HL-60 (cell line): ENCODE measurements at regions not wholly inside any gene's neighbourhood (a gene's known extent, or its start where the extent isn't known, plus 50 kb on each side); places are given as distances from the start of the nearest gene placed in this dataset.

ENCODE experiments used
- DNase-seq, 2 experiments: peaks; one replicate each; pipeline ENCODE4 v3.0.0-alpha.2; 2010 to 2020; ENCODE audit warnings: low read depth in 1 of 2, low spot score in 1 of 2
- H3K27ac ChIP-seq: fragments of 250-450 bp; sonication (Bioruptor Pico); replicated peaks from 2 replicates; pipeline ENCODE4 v1.5.1; 2020; ENCODE audit warnings: mild to moderate bottlenecking, moderate library complexity
- H3K27me3 ChIP-seq: fragments of 250-450 bp; sonication (Bioruptor Pico); 2 replicates; pipeline ENCODE4 v1.5.1; 2021; ENCODE audit warnings: mild to moderate bottlenecking, moderate library complexity; ENCODE audit not compliant: insufficient read depth, poor library complexity, severe bottlenecking
- H3K4me3 ChIP-seq: replicated peaks from 2 replicates; pipeline ENCODE4 v1.5.1; 2011; ENCODE audit warnings: mild to moderate bottlenecking, control low read depth, low read length; ENCODE audit not compliant: insufficient read depth
- GABPA ChIP-seq: IDR thresholded peaks from 2 replicates; pipeline ENCODE4 v1.6.1; 2012; ENCODE audit warnings: low read depth
- POLR2AphosphoS5 ChIP-seq: IDR thresholded peaks from 2 replicates; pipeline ENCODE4 v1.6.1; 2012; ENCODE audit warnings: low read depth
- SPI1 ChIP-seq: IDR thresholded peaks from 2 replicates; pipeline ENCODE4 v1.6.1; 2012; ENCODE audit warnings: low read depth, mild to moderate bottlenecking, borderline replicate concordance
- TF ChIP-seq, protein P1 (sequence below): IDR thresholded peaks from one replicate; pipeline ENCODE4 v1.5.1; 2011; ENCODE audit warnings: low read length, control low read depth, inconsistent platforms; ENCODE audit not compliant: insufficient read depth
- TF ChIP-seq, protein P2 (sequence below): IDR thresholded peaks from 2 replicates; pipeline ENCODE4 v1.6.1; 2012; ENCODE audit warnings: low read depth; ENCODE audit not compliant: insufficient replicate concordance

DNA sequence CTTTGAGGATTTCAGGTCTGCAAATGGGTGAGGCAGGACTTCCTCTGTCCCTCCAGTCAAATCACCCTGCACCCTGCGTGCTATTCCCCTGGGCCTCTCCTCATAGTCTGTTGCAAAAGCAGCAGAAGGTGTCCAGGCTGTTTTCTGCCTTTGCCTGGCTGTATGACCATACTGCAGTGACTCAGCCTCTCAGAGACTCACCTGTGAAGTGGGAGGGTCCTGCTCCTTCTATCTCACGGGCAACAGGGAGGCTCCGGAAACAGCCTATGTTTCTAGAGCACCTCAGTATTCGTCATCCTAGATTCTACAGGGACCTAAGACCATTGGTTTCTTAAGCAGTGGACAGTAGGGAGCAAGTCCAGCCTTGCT is 216.4 kb downstream of the TLE3 start:
- no peak for DNase-seq
- Histone ChIP-seq H3K27ac (no peak overlapping the region), H3K27me3 (no peaks in the 10 kb centered on the region), H3K4me3 (no peak overlapping the region)
- TF ChIP-seq, protein P1, sequence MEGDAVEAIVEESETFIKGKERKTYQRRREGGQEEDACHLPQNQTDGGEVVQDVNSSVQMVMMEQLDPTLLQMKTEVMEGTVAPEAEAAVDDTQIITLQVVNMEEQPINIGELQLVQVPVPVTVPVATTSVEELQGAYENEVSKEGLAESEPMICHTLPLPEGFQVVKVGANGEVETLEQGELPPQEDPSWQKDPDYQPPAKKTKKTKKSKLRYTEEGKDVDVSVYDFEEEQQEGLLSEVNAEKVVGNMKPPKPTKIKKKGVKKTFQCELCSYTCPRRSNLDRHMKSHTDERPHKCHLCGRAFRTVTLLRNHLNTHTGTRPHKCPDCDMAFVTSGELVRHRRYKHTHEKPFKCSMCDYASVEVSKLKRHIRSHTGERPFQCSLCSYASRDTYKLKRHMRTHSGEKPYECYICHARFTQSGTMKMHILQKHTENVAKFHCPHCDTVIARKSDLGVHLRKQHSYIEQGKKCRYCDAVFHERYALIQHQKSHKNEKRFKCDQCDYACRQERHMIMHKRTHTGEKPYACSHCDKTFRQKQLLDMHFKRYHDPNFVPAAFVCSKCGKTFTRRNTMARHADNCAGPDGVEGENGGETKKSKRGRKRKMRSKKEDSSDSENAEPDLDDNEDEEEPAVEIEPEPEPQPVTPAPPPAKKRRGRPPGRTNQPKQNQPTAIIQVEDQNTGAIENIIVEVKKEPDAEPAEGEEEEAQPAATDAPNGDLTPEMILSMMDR = no peak
- TF ChIP-seq POLR2AphosphoS5 (no peak), GABPA (no peak), SPI1 (no peak)
- TF ChIP-seq, protein P2, sequence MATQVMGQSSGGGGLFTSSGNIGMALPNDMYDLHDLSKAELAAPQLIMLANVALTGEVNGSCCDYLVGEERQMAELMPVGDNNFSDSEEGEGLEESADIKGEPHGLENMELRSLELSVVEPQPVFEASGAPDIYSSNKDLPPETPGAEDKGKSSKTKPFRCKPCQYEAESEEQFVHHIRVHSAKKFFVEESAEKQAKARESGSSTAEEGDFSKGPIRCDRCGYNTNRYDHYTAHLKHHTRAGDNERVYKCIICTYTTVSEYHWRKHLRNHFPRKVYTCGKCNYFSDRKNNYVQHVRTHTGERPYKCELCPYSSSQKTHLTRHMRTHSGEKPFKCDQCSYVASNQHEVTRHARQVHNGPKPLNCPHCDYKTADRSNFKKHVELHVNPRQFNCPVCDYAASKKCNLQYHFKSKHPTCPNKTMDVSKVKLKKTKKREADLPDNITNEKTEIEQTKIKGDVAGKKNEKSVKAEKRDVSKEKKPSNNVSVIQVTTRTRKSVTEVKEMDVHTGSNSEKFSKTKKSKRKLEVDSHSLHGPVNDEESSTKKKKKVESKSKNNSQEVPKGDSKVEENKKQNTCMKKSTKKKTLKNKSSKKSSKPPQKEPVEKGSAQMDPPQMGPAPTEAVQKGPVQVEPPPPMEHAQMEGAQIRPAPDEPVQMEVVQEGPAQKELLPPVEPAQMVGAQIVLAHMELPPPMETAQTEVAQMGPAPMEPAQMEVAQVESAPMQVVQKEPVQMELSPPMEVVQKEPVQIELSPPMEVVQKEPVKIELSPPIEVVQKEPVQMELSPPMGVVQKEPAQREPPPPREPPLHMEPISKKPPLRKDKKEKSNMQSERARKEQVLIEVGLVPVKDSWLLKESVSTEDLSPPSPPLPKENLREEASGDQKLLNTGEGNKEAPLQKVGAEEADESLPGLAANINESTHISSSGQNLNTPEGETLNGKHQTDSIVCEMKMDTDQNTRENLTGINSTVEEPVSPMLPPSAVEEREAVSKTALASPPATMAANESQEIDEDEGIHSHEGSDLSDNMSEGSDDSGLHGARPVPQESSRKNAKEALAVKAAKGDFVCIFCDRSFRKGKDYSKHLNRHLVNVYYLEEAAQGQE = no peak

DNA sequence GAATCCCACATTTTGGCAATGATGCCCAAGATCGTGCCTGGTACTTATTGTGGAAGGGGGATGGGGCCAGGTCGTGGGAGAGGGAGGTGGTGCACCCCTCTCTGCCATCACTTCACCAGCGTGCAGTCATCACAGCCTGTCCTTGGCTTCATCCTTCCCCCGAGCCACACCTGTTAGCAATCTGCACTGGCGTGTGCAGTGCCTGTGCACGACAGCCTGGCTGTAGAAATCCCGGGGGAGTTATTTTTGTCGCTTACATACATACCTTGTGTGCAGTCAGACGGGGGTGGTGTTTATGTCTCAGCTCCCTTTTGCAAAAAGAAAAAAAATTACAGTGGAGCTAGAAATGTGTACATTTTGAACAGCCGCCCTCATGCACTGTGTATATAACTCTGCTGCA is 216.0 kb downstream of the TLE3 start:
- no peaks in the 10 kb centered on the region for H3K27me3 ChIP-seq
- H3K4me3 ChIP-seq = no peak overlapping the region
- no peak for DNase-seq
- H3K27ac ChIP-seq = no peak overlapping the region
- TF ChIP-seq GABPA (no peak), SPI1 (no peak), POLR2AphosphoS5 (no peak)
- TF ChIP-seq, protein P1 = no peak

DNA sequence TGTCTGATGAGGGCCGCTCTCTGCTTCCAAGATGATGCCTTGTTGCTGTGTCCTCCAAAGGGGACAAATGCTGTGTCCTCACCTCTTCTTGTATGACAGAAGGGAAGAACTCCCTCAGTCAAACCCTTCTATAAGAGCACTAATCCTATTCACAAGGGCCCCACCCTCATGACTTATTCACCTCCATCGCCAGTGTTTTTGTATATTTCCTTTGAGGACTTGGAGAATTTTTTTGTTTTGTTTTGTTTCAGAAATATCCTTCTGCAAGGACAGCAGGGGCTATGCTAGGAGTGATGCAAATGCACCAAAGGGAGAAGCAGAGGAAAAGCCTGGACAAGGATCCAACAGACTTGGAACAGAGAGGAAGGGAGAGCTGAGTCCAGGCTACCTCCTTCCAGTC is 214.4 kb downstream of the TLE3 start:
- DNase-seq = no peak
- Histone ChIP-seq H3K27me3 (no peaks in the 10 kb centered on the region), H3K27ac (no peak overlapping the region), H3K4me3 (no peak overlapping the region)
- TF ChIP-seq, protein P2 = no peak
- TF ChIP-seq POLR2AphosphoS5 = no peak
- TF ChIP-seq GABPA = no peak
- TF ChIP-seq, protein P1 = no peak
- no peak for TF ChIP-seq SPI1

DNA sequence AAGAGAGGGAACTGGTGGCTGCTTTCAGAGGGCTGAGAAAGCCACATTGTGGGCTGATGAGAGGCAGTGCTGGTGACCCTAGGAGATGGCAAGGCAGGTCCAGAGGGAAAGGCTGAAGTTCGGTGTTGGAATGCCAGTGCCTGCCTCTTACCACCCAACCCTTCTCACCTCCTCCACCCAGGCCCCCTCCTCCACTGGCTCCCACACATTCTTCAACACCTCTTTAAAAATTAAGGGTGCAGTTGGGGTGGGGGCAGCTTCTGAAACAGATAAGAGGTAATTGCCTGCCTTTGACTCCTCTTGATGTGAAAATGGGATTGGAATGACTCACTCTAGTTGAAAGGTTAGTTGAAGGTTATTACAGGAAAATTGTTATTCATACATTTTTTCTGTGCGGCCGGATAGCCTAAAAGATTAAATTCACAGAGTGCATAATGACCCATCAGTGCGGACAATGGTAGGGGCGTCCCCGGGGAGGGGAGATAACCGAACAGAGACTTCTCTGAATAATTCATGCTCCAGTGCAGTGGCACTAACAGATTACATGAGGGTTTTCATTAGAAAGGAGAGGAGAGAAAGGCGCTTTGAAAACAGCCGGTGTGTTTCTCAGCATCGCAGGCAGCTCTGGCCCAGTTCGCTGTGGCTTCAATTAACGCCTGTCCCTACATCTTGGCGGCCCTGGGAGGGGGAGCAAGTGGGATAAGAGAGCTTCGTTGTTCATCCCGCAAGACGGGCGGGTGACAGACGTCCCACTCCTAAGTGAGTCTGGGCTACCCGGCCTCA is 212.4 kb downstream of the TLE3 start:
- DNase-seq = no peak
- no peaks in the 10 kb centered on the region for H3K27me3 ChIP-seq

More for the DNA sequence above, 212.4 kb downstream of the TLE3 start:
- H3K27ac ChIP-seq = no peak overlapping the region
- TF ChIP-seq GABPA (no peak), POLR2AphosphoS5 (no peak), SPI1 (no peak)
- TF ChIP-seq, protein P1 = no peak
- TF ChIP-seq, protein P2 = no peak
- H3K4me3 ChIP-seq = no peak overlapping the region
